Endodermal cell (in vitro differentiated cells): ENCODE measurements at regions not wholly inside any gene's neighbourhood (a gene's known extent, or its start where the extent isn't known, plus 50 kb on each side); places are given as distances from the start of the nearest gene placed in this dataset.

Experiments
- DNase-seq: peaks from one replicate; pipeline ENCODE4 v3.0.0-alpha.2; 2017
- H3K27ac ChIP-seq: 2 replicates; pipeline ENCODE4 v1.5.1; 2013; ENCODE audit warnings: mild to moderate bottlenecking, low read depth, low read length, moderate library complexity
- H3K27me3 ChIP-seq: 2 replicates; pipeline ENCODE4 v1.6.1; 2013; ENCODE audit warnings: mild to moderate bottlenecking, low read length, moderate library complexity; ENCODE audit not compliant: insufficient read depth, control insufficient read depth, poor library complexity, severe bottlenecking
- H3K36me3 ChIP-seq: 2 replicates; pipeline ENCODE4 v1.7.0; 2013; ENCODE audit warnings: mild to moderate bottlenecking, low read length, moderate library complexity; ENCODE audit not compliant: control insufficient read depth, insufficient read depth
- H3K4me1 ChIP-seq: one replicate; pipeline ENCODE4 v1.7.0; 2013; ENCODE audit warnings: low read length; ENCODE audit not compliant: control insufficient read depth, insufficient read depth
- H3K4me3 ChIP-seq: 2 replicates; pipeline ENCODE4 v1.5.1; 2013; ENCODE audit warnings: mild to moderate bottlenecking, low read length, moderate library complexity
- H3K9ac ChIP-seq: 2 replicates; pipeline ENCODE4 v1.6.1; 2013; ENCODE audit warnings: mild to moderate bottlenecking, low read length, moderate library complexity; ENCODE audit not compliant: poor library complexity, severe bottlenecking; ENCODE audit errors: extremely low read depth
- H3K9me3 ChIP-seq: 2 replicates; pipeline ENCODE4 v1.6.1; 2013; ENCODE audit warnings: mild to moderate bottlenecking, low read length, moderate library complexity; ENCODE audit not compliant: control insufficient read depth
- H3K27ac Mint-ChIP-seq: 2 replicates; pipeline ENCODE4 v1.8.0; 2020; ENCODE audit warnings: mixed read lengths
- H3K27me3 Mint-ChIP-seq: 2 replicates; pipeline ENCODE4 v1.8.0; 2021; ENCODE audit warnings: mild to moderate bottlenecking, mixed read lengths; ENCODE audit not compliant: insufficient read depth
- H3K36me3 Mint-ChIP-seq: 2 replicates; pipeline ENCODE4 v1.8.0; 2020; ENCODE audit warnings: low read depth, mixed read lengths
- H3K4me1 Mint-ChIP-seq: 2 replicates; pipeline ENCODE4 v1.8.0; 2020; ENCODE audit warnings: mixed read lengths
- H3K4me3 Mint-ChIP-seq: 2 replicates; pipeline ENCODE4 v1.8.0; 2020; ENCODE audit warnings: mild to moderate bottlenecking, moderate library complexity, mixed read lengths
- H3K9me3 Mint-ChIP-seq: 2 replicates; pipeline ENCODE4 v1.8.0; 2020; ENCODE audit warnings: mild to moderate bottlenecking, mixed read lengths
- WGBS, 2 experiments: methylation state at CpG; one replicate each; pipeline versions ENCODE4 v1.1.5 to v1.1.7; 2013; ENCODE audit warnings: missing lambda C conversion rate in 2 of 2, mixed read lengths in 1 of 2; ENCODE audit not compliant: insufficient coverage in 1 of 2, insufficient read length in 1 of 2; 5-methylcytosine and 5-hydroxymethylcytosine counted together
- TF ChIP-seq, protein P1 (sequence below): fragments of 200-600 bp; sonication (generic); conservative IDR thresholded peaks from 2 replicates; pipeline ENCODE4 v1.5.0; 2021; ENCODE audit warnings: antibody characterized with exemption, mild to moderate bottlenecking

DNA sequence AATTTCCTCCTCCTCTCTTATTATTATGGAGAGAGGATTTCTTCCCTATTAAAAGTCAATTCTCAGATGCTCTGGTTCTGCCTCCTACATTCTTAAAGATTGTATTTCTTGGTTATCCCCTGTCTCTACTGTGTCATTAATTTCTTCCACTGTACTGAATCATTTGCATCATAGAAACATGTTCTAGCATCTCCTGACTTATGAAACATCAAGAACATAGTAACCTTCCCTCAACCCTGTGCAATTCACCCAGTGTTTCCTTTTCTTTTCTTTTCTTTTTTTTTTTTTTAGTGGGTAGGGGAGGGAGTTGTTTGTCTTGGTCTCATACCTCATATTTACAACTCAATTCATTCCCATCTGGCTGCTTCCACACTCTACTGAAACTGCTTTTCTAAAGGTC is 288.0 kb upstream of the PLET1 start:
- Histone ChIP-seq H3K9me3 (no peaks in the 10 kb centered on the region), H3K4me3 (no peak overlapping the region), H3K9ac (no peak overlapping the region), H3K4me1 (no peaks in the 10 kb centered on the region), H3K27ac (no peak overlapping the region), H3K27me3 (no peaks in the 10 kb centered on the region), H3K36me3 (no peaks in the 10 kb centered on the region)
- Mint-ChIP-seq H3K27me3 (no peaks in the 10 kb centered on the region), H3K4me3 (no peak overlapping the region), H3K36me3 (no peaks in the 10 kb centered on the region), H3K4me1 (no peaks in the 10 kb centered on the region), H3K27ac (no peak overlapping the region), H3K9me3 (peaks cover 1% of the 10 kb centered on the region)
- TF ChIP-seq, protein P1, sequence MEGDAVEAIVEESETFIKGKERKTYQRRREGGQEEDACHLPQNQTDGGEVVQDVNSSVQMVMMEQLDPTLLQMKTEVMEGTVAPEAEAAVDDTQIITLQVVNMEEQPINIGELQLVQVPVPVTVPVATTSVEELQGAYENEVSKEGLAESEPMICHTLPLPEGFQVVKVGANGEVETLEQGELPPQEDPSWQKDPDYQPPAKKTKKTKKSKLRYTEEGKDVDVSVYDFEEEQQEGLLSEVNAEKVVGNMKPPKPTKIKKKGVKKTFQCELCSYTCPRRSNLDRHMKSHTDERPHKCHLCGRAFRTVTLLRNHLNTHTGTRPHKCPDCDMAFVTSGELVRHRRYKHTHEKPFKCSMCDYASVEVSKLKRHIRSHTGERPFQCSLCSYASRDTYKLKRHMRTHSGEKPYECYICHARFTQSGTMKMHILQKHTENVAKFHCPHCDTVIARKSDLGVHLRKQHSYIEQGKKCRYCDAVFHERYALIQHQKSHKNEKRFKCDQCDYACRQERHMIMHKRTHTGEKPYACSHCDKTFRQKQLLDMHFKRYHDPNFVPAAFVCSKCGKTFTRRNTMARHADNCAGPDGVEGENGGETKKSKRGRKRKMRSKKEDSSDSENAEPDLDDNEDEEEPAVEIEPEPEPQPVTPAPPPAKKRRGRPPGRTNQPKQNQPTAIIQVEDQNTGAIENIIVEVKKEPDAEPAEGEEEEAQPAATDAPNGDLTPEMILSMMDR = no peak
- DNase-seq = no peak

DNA sequence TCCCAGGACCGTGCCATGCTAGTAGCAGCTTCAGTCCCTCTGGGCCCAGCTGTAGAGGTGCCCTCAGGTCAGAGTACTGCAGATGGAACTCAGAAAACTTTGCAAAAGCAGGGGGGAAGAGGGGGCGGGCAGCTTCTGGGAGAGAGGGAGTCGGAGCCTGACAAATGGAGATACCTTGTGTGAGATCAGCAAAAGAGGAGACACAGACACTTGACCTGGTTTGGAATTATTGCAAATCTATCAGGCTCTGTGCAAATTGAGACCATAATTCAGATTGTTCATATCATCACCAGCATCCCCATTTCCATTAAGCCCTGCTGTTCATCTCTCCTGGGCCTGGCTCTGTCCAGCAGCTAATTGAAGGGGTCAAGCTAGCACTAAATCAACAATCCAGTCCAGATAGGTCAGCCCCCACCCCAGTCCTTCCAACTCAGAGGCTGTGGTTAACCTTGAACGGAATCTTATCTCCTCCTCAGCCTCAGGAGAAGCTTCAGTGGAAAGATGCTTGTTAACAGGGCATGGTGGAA is 292.6 kb upstream of the PLET1 start:
- Mint-ChIP-seq H3K36me3 (no peaks in the 10 kb centered on the region), H3K27ac (no peak overlapping the region), H3K4me3 (no peak overlapping the region), H3K4me1 (peaks cover 7% of the 10 kb centered on the region), H3K9me3 (no peaks in the 10 kb centered on the region), H3K27me3 (no peaks in the 10 kb centered on the region)
- no peak for DNase-seq
- Histone ChIP-seq H3K9ac (no peak overlapping the region), H3K27ac (no peak overlapping the region), H3K4me3 (no peak overlapping the region), H3K36me3 (no peaks in the 10 kb centered on the region), H3K9me3 (no peaks in the 10 kb centered on the region), H3K4me1 (no peaks in the 10 kb centered on the region), H3K27me3 (no peaks in the 10 kb centered on the region)
- TF ChIP-seq, protein P1 = no peak
- WGBS, 2 experiments = 94 to 100% methylated on average over 3 to 4 of the region's 4 CpGs

DNA sequence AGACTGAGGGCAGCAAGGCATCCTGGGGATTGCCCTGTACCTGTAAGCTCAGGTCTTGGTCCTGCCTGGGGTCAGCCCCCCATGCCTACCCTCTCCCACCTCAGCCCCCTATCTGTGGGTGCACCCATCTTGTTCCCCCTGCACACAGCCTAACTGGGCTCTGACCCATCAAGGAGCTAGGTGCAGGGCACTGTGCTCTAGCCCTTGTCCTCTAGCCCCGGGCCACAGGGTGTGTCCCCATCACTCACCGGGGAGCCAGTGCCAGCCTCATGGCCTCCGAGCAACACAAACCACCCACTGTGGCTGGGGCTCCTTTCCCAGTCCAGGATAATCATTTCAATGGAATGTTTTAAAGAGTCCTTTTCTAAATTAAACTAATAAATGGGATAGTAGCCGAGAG is 293.9 kb upstream of the PLET1 start:
- Histone ChIP-seq H3K4me1 (no peaks in the 10 kb centered on the region), H3K9me3 (no peaks in the 10 kb centered on the region), H3K4me3 (no peak overlapping the region), H3K9ac (no peak overlapping the region), H3K36me3 (no peaks in the 10 kb centered on the region), H3K27ac (no peak overlapping the region), H3K27me3 (no peaks in the 10 kb centered on the region)
- no peaks in the 10 kb centered on the region for H3K27me3 Mint-ChIP-seq
- H3K4me3 Mint-ChIP-seq = no peak overlapping the region
- H3K27ac Mint-ChIP-seq = no peak overlapping the region
- no peaks in the 10 kb centered on the region for H3K9me3 Mint-ChIP-seq
- peaks cover 9% of the 10 kb centered on the region for H3K4me1 Mint-ChIP-seq
- DNase-seq = no peak
- WGBS, 2 experiments = 91 to 100% methylated on average over 1 to 4 of the region's 4 CpGs
- TF ChIP-seq, protein P1 = no peak
- no peaks in the 10 kb centered on the region for H3K36me3 Mint-ChIP-seq
